LNCaP clone FGC (cell line): ENCODE measurements at regions not wholly inside any gene's neighbourhood (a gene's known extent, or its start where the extent isn't known, plus 50 kb on each side); places are given as distances from the start of the nearest gene placed in this dataset.

Experiments
- DNase-seq: peaks from one replicate; pipeline ENCODE4 v3.0.0-alpha.2; 2011; ENCODE audit warnings: low read depth
- H3K4me3 ChIP-seq: 2 replicates; pipeline ENCODE4 v1.5.1; 2011; ENCODE audit warnings: mild to moderate bottlenecking, low read depth, low read length, control low read depth
- TF ChIP-seq, protein P1 (sequence below): IDR thresholded peaks from 2 replicates; pipeline ENCODE4 v1.5.1; 2012; ENCODE audit warnings: mild to moderate bottlenecking; ENCODE audit not compliant: control insufficient read depth, insufficient read depth; ENCODE audit errors: extremely low read depth

DNA sequence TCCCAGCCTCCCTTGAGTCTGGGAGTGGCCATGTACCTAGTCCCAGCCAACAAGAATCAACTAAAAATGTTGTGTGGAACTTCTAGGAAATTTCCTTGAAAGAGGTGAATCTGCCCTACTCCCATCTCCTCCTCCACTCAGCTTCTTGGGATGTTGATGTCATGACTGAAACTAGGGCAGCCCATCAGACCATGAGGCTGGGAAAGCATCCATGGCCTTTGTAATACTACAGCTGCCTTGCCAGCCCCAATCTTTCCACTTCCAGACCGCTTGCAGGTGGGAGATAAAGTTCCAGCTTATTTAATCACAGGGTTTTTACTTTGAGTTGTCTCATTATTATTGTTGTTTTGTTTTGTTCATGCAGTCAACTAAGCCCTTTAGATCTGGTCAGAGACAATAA is 170.3 kb upstream of the LMNTD1 start:
- DNase-seq, result no peak
- H3K4me3 ChIP-seq, result no peak overlapping the region
- TF ChIP-seq, protein P1, sequence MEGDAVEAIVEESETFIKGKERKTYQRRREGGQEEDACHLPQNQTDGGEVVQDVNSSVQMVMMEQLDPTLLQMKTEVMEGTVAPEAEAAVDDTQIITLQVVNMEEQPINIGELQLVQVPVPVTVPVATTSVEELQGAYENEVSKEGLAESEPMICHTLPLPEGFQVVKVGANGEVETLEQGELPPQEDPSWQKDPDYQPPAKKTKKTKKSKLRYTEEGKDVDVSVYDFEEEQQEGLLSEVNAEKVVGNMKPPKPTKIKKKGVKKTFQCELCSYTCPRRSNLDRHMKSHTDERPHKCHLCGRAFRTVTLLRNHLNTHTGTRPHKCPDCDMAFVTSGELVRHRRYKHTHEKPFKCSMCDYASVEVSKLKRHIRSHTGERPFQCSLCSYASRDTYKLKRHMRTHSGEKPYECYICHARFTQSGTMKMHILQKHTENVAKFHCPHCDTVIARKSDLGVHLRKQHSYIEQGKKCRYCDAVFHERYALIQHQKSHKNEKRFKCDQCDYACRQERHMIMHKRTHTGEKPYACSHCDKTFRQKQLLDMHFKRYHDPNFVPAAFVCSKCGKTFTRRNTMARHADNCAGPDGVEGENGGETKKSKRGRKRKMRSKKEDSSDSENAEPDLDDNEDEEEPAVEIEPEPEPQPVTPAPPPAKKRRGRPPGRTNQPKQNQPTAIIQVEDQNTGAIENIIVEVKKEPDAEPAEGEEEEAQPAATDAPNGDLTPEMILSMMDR, result no peak

DNA sequence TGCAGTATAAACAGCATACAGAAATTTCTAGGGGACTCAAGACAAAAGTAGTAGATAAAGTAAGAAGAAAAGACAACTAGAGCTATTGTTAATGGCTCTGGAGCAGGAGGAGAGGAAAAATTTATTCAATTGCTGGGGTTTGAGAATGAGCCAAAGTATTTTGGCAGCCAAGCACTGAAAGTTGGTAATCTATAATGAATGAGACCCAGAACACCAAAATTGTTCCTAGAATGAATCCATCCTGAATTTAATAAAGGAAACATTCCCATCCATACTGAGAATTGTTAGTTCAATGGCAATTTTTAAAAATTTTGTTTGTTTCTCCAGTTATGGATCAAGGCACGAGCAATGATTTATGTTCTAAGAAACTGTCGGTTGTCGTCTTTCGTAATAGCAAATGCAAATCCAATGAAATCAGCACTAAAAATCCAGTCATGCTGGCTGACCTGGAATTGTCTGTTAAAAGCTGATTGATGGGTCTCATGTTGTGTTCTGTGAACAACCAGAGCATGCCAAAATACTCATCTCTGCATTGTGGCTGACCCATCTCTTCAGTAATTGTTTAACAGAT is 170.9 kb upstream of the LMNTD1 start:
- TF ChIP-seq, protein P1, result no peak
- DNase-seq, result no peak
- H3K4me3 ChIP-seq, result no peak overlapping the region

- no peak overlapping the region for H3K4me3 ChIP-seq
- no peak for DNase-seq
- TF ChIP-seq, protein P1, result no peak
Observed at GRCh38 chr12:25725470-25725869, 172.4 kb upstream of the LMNTD1 start.

- no peak for DNase-seq
- TF ChIP-seq, protein P1, result no peak
Observed at GRCh38 chr12:25725931-25726330, 172.8 kb upstream of the LMNTD1 start.

GRCh38 chr12:25728056-25728595 is 175.0 kb upstream of the LMNTD1 start:
- TF ChIP-seq, protein P1, result no peak
- DNase-seq, result no peak
- no peak overlapping the region for H3K4me3 ChIP-seq

More at GRCh38 chr12:25725931-25726330, 172.8 kb upstream of the LMNTD1 start:
- H3K4me3 ChIP-seq, result no peak overlapping the region

- DNase-seq, result no peak
Observed at GRCh38 chr12:25730489-25731349, 177.6 kb upstream of the LMNTD1 start.

More at GRCh38 chr12:25730489-25731349, 177.6 kb upstream of the LMNTD1 start:
- TF ChIP-seq, protein P1, result no peak
- no peak overlapping the region for H3K4me3 ChIP-seq
